ENCODE measurements at regions not wholly inside any gene's neighbourhood (a gene's known extent, or its start where the extent isn't known, plus 50 kb on each side); places are given as distances from the start of the nearest gene placed in this dataset.

- TF ChIP-seq CTCF (conservative IDR thresholded peaks at IDR 0.05 in 1 of 2, IDR thresholded peaks at IDR 0.05 in 1 of 2; ENCODE audit: low read depth in 1 of 2, low read length in 2 of 2) (no peak), EZH2 (IDR thresholded peaks at IDR 0.05; ENCODE audit: low read length, missing control alignments) (no peak)
These were observed 1207.7 kb downstream of the SUCLG1 start for GRCh38 chr2:83251321-83251872.

Measured in fibroblast of lung (primary cell).